Tibial nerve (tissue), 3 donors: ENCODE measurements at regions not wholly inside any gene's neighbourhood (a gene's known extent, or its start where the extent isn't known, plus 50 kb on each side); places are given as distances from the start of the nearest gene placed in this dataset.

Source experiments
- CTCF ChIP-seq, 5 experiments: fragments of 200-600 bp in 3 of 5; fragments of 450-650 bp in 2 of 5; sonication (generic) in 3 of 5; IDR thresholded peaks; one replicate each; pipeline ENCODE4 v1.5.1; 2016 to 2019; ENCODE audit warnings: antibody characterized with exemption in 5 of 5, mild to moderate bottlenecking in 3 of 5, moderate library complexity in 2 of 5
- POLR2A ChIP-seq, 2 donors: fragments of 450-650 bp; IDR thresholded peaks; one replicate each; pipeline ENCODE4 v1.6.1; 2017; ENCODE audit warnings: antibody characterized with exemption in 2 of 2, mild to moderate bottlenecking in 2 of 2, moderate library complexity in 2 of 2

GRCh38 chr2:103667335-103667884, 905.6 kb downstream of the TMEM182 start:
- TF ChIP-seq CTCF (IDR thresholded peaks at IDR 0.05) (no peak), POLR2A (IDR thresholded peaks at IDR 0.05) (no peak)
